ENCODE measurements at regions not wholly inside any gene's neighbourhood (a gene's known extent, or its start where the extent isn't known, plus 50 kb on each side); places are given as distances from the start of the nearest gene placed in this dataset.

GRCh38 chr1:73749996-73750395 is 448.0 kb downstream of the LRRIQ3 start:
- TF ChIP-seq SUZ12 (IDR thresholded peaks at IDR 0.05; ENCODE audit: extremely low read depth, insufficient read depth, insufficient read length) (no peak), ZNF274 (IDR thresholded peaks at IDR 0.05; ENCODE audit: low read depth, low read length) (no peak), YY1 (IDR thresholded peaks at IDR 0.05; ENCODE audit: insufficient read depth, insufficient read length) (no peak)

Measured in NT2/D1 (cell line).